Gastrocnemius medialis (tissue), 4 donors: ENCODE measurements at regions not wholly inside any gene's neighbourhood (a gene's known extent, or its start where the extent isn't known, plus 50 kb on each side); places are given as distances from the start of the nearest gene placed in this dataset.

ENCODE experiments used
- ATAC-seq, 2 donors: fragments of 150-250 bp; one replicate each; pipeline ENCODE4 v1.9.1; 2016
- DNase-seq, 2 donors: peaks; one replicate each; pipeline ENCODE4 v3.0.0-alpha.2; 2019
- H3K27ac ChIP-seq, 4 donors: fragments of 200-600 bp; sonication (generic); 1 replicate in 1 of 4; 2 replicates in 3 of 4; pipeline ENCODE4 v1.5.1; 2016 to 2018; ENCODE audit warnings: mild to moderate bottlenecking in 2 of 4, moderate library complexity in 1 of 4
- H3K27me3 ChIP-seq, 3 donors: fragments of 200-600 bp; sonication (generic) in 2 of 3; 1 replicate in 1 of 3; 2 replicates in 2 of 3; pipeline versions ENCODE4 v1.5.1 to v1.6.0; 2016 to 2019; ENCODE audit warnings: mild to moderate bottlenecking in 1 of 3, moderate library complexity in 1 of 3
- H3K36me3 ChIP-seq, 2 donors: fragments of 200-600 bp; sonication (generic) in 1 of 2; one replicate each; pipeline ENCODE4 v1.5.1; 2017 to 2018
- H3K4me1 ChIP-seq, 2 donors: fragments of 200-600 bp; sonication (generic) in 1 of 2; one replicate each; pipeline ENCODE4 v1.5.1; 2016 to 2017; ENCODE audit warnings: mild to moderate bottlenecking in 2 of 2
- H3K4me3 ChIP-seq, 4 donors: fragments of 200-600 bp; sonication (generic) in 3 of 4; 1 replicate in 1 of 4; 2 replicates in 3 of 4; pipeline ENCODE4 v1.5.1; 2016 to 2019; ENCODE audit warnings: mild to moderate bottlenecking in 2 of 4
- H3K9me3 ChIP-seq, 3 donors: fragments of 200-600 bp; sonication (generic) in 2 of 3; 1 replicate in 1 of 3; 2 replicates in 2 of 3; pipeline ENCODE4 v1.5.1; 2016 to 2019
- CTCF ChIP-seq, 5 experiments: fragments of 450-650 bp in 3 of 5; fragments of 200-600 bp in 2 of 5; sonication (generic) in 2 of 5; IDR thresholded peaks in 4 of 5; conservative IDR thresholded peaks in 1 of 5; 1 replicate in 4 of 5; 2 replicates in 1 of 5; pipeline ENCODE4 v1.5.1; 2016 to 2019; ENCODE audit warnings: antibody characterized with exemption in 5 of 5, mild to moderate bottlenecking in 3 of 5, moderate library complexity in 3 of 5
- POLR2A ChIP-seq, 2 donors: fragments of 450-650 bp; IDR thresholded peaks; one replicate each; pipeline ENCODE4 v1.6.1; 2017; ENCODE audit warnings: antibody characterized with exemption in 2 of 2, mild to moderate bottlenecking in 2 of 2, moderate library complexity in 2 of 2
- in situ Hi-C, 4 donors: fragments of 200-750 bp; cut with MboI; loops; one replicate each; pipeline versions ENCODE4 v1.15.0 to v1.8.0; 2017; ENCODE audit warnings: low sequenced_read_pairs in 4 of 4
- intact Hi-C: fragments of 100-400 bp; cut with DNase I; formaldehyde crosslinking; loops from one replicate; pipeline ENCODE4 v1.15.1; 2023; ENCODE audit warnings: low total_unique reads

- DNase-seq (no peak), ATAC-seq (no peak)
- intact Hi-C loops, result no loop called here
- no peaks in the 10 kb centered on the region for H3K27me3 ChIP-seq
- in situ Hi-C loops, result no loop called here
- no peaks in the 10 kb centered on the region for H3K9me3 ChIP-seq
- H3K27ac ChIP-seq, result no peak overlapping the region
- no peak for TF ChIP-seq CTCF (IDR thresholded peaks at IDR 0.05 in 4 of 5, conservative IDR thresholded peaks at IDR 0.05 in 1 of 5)
- no peak for TF ChIP-seq POLR2A (IDR thresholded peaks at IDR 0.05)
- no peaks in the 10 kb centered on the region for H3K4me1 ChIP-seq
- no peaks in the 10 kb centered on the region for H3K36me3 ChIP-seq
- no peak overlapping the region for H3K4me3 ChIP-seq
Observed at GRCh38 chrX:39307488-39307887, 506.2 kb downstream of the MID1IP1 start.

DNA sequence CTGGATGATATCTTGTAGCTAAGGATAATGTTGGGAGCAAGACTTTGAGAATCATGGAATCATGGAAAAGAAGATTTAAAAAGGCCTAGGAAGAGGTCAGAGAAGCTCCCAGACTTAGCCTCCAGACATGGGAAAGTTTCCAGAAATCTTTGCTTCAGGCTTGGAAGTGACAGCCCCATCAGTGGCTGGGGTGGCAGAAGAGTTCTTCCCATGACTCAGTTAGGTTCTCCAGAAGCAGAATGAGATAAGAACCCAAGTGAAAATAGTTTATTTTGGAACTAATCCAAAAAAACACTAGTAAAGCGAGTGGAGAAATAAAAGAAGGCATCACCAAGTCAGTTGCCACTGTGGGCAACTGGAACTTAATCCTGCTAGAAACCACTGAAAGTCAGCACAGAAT is 506.9 kb downstream of the MID1IP1 start:
- Histone ChIP-seq H3K27ac (no peak overlapping the region), H3K36me3 (no peaks in the 10 kb centered on the region), H3K4me3 (no peak overlapping the region), H3K9me3 (no peaks in the 10 kb centered on the region), H3K4me1 (no peaks in the 10 kb centered on the region), H3K27me3 (no peaks in the 10 kb centered on the region)
- no peak for ATAC-seq
- TF ChIP-seq CTCF (IDR thresholded peaks at IDR 0.05 in 4 of 5, conservative IDR thresholded peaks at IDR 0.05 in 1 of 5) (no peak), POLR2A (IDR thresholded peaks at IDR 0.05) (no peak)
- no peak for DNase-seq
- in situ Hi-C loops, result no loop called here
- intact Hi-C loops, result no loop called here

GRCh38 chrX:39309018-39309635 is 507.9 kb downstream of the MID1IP1 start:
- in situ Hi-C loops, result no loop called here
- peak overlapping the region in 2 of 4 donors; percentile 41 to 45 for H3K27ac ChIP-seq
- no peak for ATAC-seq

DNA sequence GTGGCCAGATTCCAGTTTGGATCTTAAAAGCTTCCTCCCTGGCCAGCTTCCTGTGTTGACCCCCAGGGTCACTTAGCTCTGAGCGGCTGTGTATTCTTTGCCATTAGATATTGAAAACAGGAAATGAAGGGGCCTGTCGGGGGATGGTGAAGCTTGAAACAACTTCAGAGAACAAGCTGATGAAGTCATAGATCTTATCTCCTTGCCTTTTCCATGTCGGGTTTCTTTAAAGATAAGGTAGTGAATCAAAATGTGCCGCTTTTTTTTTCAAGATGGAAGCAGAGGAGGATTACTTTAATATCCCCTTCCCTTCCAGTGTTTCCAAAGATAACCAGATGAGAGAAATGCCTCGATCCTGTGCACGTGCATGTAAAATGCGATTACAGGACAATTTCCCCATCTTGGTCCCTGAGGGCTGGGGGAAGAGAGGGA is 508.5 kb downstream of the MID1IP1 start:
- Histone ChIP-seq H3K4me1 (no peaks in the 10 kb centered on the region), H3K36me3 (no peaks in the 10 kb centered on the region), H3K27ac (peak overlapping the region in 2 of 4 donors; percentile 41 to 45), H3K27me3 (no peaks in the 10 kb centered on the region), H3K4me3 (no peak overlapping the region), H3K9me3 (no peaks in the 10 kb centered on the region)
- ATAC-seq (peak in 1 of 2 donors; percentile 42), DNase-seq (no peak)
- intact Hi-C loops, result no loop called here
- no peak for TF ChIP-seq POLR2A (IDR thresholded peaks at IDR 0.05)
- no peak for TF ChIP-seq CTCF (IDR thresholded peaks at IDR 0.05 in 4 of 5, conservative IDR thresholded peaks at IDR 0.05 in 1 of 5)
- in situ Hi-C loops, result no loop called here

More at GRCh38 chrX:39309018-39309635, 507.9 kb downstream of the MID1IP1 start:
- no peaks in the 10 kb centered on the region for H3K9me3 ChIP-seq
- H3K4me3 ChIP-seq, result no peak overlapping the region
- H3K27me3 ChIP-seq, result no peaks in the 10 kb centered on the region
- H3K4me1 ChIP-seq, result no peaks in the 10 kb centered on the region
- H3K36me3 ChIP-seq, result no peaks in the 10 kb centered on the region
- TF ChIP-seq POLR2A (IDR thresholded peaks at IDR 0.05) (no peak), CTCF (IDR thresholded peaks at IDR 0.05 in 4 of 5, conservative IDR thresholded peaks at IDR 0.05 in 1 of 5) (no peak)
- no peak for DNase-seq
- intact Hi-C loops, result no loop called here

GRCh38 chrX:39310891-39311290 is 509.6 kb downstream of the MID1IP1 start:
- intact Hi-C loops (no loop called here), in situ Hi-C loops (no loop called here)
- H3K36me3 ChIP-seq, result no peaks in the 10 kb centered on the region
- no peaks in the 10 kb centered on the region for H3K4me1 ChIP-seq
- H3K4me3 ChIP-seq, result no peak overlapping the region
- ATAC-seq (no peak), DNase-seq (no peak)
- TF ChIP-seq CTCF (IDR thresholded peaks at IDR 0.05 in 4 of 5, conservative IDR thresholded peaks at IDR 0.05 in 1 of 5) (no peak), POLR2A (IDR thresholded peaks at IDR 0.05) (no peak)
- no peaks in the 10 kb centered on the region for H3K9me3 ChIP-seq
- H3K27ac ChIP-seq, result peak overlapping the region in 1 of 4 donors; percentile 45
- no peaks in the 10 kb centered on the region for H3K27me3 ChIP-seq
